Endothelial cell (in vitro differentiated cells): ENCODE measurements at regions not wholly inside any gene's neighbourhood (a gene's known extent, or its start where the extent isn't known, plus 50 kb on each side); places are given as distances from the start of the nearest gene placed in this dataset.
A peak's percentile ranks its signal among the peaks of the same experiment; 100 is the strongest.

Experiments used
- DNase-seq: peaks from one replicate; pipeline ENCODE4 v3.0.0; 2021; ENCODE audit warnings: low spot score
- H3K27ac Mint-ChIP-seq: one replicate; pipeline ENCODE4 v1.8.0; 2021; ENCODE audit warnings: mixed read lengths, inconsistent platforms; ENCODE audit not compliant: unreplicated experiment
- H3K27me3 Mint-ChIP-seq: one replicate; pipeline ENCODE4 v1.8.0; 2021; ENCODE audit warnings: mild to moderate bottlenecking, moderate library complexity, mixed read lengths, inconsistent platforms; ENCODE audit not compliant: unreplicated experiment
- H3K36me3 Mint-ChIP-seq: one replicate; pipeline ENCODE4 v1.8.0; 2021; ENCODE audit warnings: mild to moderate bottlenecking, low read depth, mixed read lengths, inconsistent platforms; ENCODE audit not compliant: unreplicated experiment
- H3K4me1 Mint-ChIP-seq: one replicate; pipeline ENCODE4 v1.8.0; 2021; ENCODE audit warnings: mild to moderate bottlenecking, mixed read lengths, inconsistent platforms; ENCODE audit not compliant: unreplicated experiment
- H3K4me3 Mint-ChIP-seq: one replicate; pipeline ENCODE4 v1.8.0; 2021; ENCODE audit warnings: mild to moderate bottlenecking, mixed read lengths, inconsistent platforms; ENCODE audit not compliant: unreplicated experiment
- H3K9me3 Mint-ChIP-seq: one replicate; pipeline ENCODE4 v1.8.0; 2021; ENCODE audit warnings: mixed read lengths, inconsistent platforms; ENCODE audit not compliant: unreplicated experiment
- TF ChIP-seq, protein P1 (sequence below): fragments of 200-600 bp; sonication (generic); IDR thresholded peaks from one replicate; pipeline ENCODE4 v1.5.0; 2021; ENCODE audit warnings: antibody characterized with exemption; ENCODE audit not compliant: unreplicated experiment

- peak; percentile 41 for DNase-seq
- Mint-ChIP-seq H3K4me1 (no peaks in the 10 kb centered on the region), H3K36me3 (no peaks in the 10 kb centered on the region), H3K9me3 (no peaks in the 10 kb centered on the region), H3K27me3 (peaks cover 2% of the 10 kb centered on the region), H3K4me3 (no peak overlapping the region), H3K27ac (no peak overlapping the region)
- TF ChIP-seq, protein P1, sequence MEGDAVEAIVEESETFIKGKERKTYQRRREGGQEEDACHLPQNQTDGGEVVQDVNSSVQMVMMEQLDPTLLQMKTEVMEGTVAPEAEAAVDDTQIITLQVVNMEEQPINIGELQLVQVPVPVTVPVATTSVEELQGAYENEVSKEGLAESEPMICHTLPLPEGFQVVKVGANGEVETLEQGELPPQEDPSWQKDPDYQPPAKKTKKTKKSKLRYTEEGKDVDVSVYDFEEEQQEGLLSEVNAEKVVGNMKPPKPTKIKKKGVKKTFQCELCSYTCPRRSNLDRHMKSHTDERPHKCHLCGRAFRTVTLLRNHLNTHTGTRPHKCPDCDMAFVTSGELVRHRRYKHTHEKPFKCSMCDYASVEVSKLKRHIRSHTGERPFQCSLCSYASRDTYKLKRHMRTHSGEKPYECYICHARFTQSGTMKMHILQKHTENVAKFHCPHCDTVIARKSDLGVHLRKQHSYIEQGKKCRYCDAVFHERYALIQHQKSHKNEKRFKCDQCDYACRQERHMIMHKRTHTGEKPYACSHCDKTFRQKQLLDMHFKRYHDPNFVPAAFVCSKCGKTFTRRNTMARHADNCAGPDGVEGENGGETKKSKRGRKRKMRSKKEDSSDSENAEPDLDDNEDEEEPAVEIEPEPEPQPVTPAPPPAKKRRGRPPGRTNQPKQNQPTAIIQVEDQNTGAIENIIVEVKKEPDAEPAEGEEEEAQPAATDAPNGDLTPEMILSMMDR: peak; percentile 26
These were observed 623.8 kb upstream of the DIPK2B start for GRCh38 chrX:45824471-45824870.

DNA sequence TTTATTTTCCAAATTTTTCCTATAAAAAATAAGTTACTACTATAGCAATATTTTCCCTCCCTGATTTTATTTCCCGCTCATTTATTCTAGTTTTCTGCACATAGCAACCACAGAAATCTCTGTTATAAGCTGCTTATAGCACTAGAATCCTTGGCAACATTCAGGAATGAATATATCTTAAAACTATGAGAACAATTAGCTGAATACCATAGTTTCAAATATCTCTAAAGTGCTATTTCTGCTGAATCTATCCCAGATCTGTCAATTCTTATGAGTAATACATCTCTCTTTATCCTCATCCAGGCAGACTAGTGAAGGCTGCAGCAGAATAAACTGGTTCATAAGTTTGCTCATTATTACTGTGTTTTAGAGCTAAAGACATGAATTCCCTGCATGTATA is 622.9 kb upstream of the DIPK2B start:
- no peak overlapping the region for H3K27ac Mint-ChIP-seq
- no peaks in the 10 kb centered on the region for H3K9me3 Mint-ChIP-seq
- no peak for DNase-seq
- H3K36me3 Mint-ChIP-seq: no peaks in the 10 kb centered on the region
- TF ChIP-seq, protein P1: no peak
- H3K4me1 Mint-ChIP-seq: no peaks in the 10 kb centered on the region
- peaks cover 2% of the 10 kb centered on the region for H3K27me3 Mint-ChIP-seq
- H3K4me3 Mint-ChIP-seq: no peak overlapping the region

DNA sequence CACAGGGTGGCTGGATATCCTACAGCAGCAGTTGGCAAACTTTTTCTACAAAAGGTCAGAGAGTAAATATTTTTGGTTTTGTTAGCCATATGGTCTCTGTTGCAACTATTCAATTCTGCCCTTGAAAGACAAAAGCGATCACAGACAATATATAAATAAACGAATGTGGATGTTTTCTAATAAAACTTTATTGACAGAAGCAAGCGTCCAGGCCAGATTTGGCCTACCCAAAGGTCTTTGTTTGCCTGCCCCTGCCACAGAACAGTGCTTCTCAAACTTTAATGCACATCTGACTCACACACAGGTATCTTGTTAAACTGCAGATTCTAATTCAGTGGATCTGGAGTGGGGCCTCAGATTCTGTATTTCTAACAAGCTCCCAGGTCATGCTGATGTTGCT is 621.4 kb upstream of the DIPK2B start:
- Mint-ChIP-seq H3K27ac (no peak overlapping the region), H3K27me3 (peaks cover 2% of the 10 kb centered on the region), H3K4me1 (no peaks in the 10 kb centered on the region), H3K9me3 (no peaks in the 10 kb centered on the region), H3K4me3 (no peak overlapping the region), H3K36me3 (no peaks in the 10 kb centered on the region)
- no peak for DNase-seq
- TF ChIP-seq, protein P1: no peak

GRCh38 chrX:45818913-45819312 is 618.2 kb upstream of the DIPK2B start:
- Mint-ChIP-seq H3K4me3 (no peak overlapping the region), H3K27ac (no peak overlapping the region), H3K27me3 (no peaks in the 10 kb centered on the region), H3K36me3 (no peaks in the 10 kb centered on the region), H3K4me1 (no peaks in the 10 kb centered on the region), H3K9me3 (no peaks in the 10 kb centered on the region)
- TF ChIP-seq, protein P1: no peak
- no peak for DNase-seq

GRCh38 chrX:45815441-45815840 is 614.8 kb upstream of the DIPK2B start:
- H3K36me3 Mint-ChIP-seq: no peaks in the 10 kb centered on the region
- no peak for DNase-seq
- H3K4me1 Mint-ChIP-seq: no peaks in the 10 kb centered on the region
- no peaks in the 10 kb centered on the region for H3K9me3 Mint-ChIP-seq
- H3K4me3 Mint-ChIP-seq: no peak overlapping the region
- TF ChIP-seq, protein P1: no peak
- peaks cover 1% of the 10 kb centered on the region for H3K27me3 Mint-ChIP-seq
- no peak overlapping the region for H3K27ac Mint-ChIP-seq
